NCI-H1694 (cell line): ENCODE measurements at regions not wholly inside any gene's neighbourhood (a gene's known extent, or its start where the extent isn't known, plus 50 kb on each side); places are given as distances from the start of the nearest gene placed in this dataset.
"Not testable (repeated sequence)": the region's sequence is repeated elsewhere in the genome, so short reads cannot be mapped to it uniquely, and the experiment has no call there.

Experiments
- DNase-seq: peaks from one replicate; lab custom pipeline; 2025; lab: John Stamatoyannopoulos, UW

GRCh38 chr12:34606749-34607519, 584.6 kb downstream of the ALG10 start:
- DNase-seq: no peak

DNA sequence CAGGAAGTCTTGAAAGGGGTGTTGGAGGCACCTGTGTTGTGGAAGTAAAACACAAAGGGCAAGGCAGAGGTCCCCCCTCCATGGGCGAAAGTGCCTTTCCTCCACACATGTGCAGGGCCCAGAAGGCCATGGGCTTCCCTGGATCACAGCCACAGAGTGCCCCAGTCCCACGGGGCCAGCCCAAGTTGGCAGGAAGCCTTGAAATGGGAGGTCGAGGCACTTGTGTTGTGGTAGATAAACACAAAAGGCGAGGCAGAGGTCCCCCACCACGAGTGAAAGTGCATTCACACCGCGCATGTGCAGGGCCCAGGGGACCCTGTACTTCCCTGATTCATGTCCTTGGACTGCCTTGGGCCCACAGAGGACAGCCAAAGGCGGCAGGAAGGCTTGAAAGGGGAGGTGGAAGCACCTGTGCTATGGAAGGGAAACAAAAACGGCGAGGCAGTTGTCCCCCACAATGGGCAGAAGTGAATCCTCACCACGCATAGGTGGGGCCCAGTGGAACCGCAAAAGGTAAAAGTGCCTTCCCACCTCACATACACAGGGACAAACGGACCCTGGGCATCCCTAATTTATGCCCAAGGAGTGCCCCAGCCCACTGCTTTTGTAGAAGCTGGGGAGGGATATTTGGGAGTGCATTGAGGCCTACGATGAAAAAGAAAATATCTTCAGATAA, 585.4 kb downstream of the ALG10 start:
- no peak for DNase-seq

- DNase-seq: not testable (repeated sequence)
These were observed 591.7 kb downstream of the ALG10 start for GRCh38 chr12:34613988-34614387.

- DNase-seq: peak; percentile 32
These were observed 602.8 kb downstream of the ALG10 start for GRCh38 chr12:34625116-34625515.

DNA sequence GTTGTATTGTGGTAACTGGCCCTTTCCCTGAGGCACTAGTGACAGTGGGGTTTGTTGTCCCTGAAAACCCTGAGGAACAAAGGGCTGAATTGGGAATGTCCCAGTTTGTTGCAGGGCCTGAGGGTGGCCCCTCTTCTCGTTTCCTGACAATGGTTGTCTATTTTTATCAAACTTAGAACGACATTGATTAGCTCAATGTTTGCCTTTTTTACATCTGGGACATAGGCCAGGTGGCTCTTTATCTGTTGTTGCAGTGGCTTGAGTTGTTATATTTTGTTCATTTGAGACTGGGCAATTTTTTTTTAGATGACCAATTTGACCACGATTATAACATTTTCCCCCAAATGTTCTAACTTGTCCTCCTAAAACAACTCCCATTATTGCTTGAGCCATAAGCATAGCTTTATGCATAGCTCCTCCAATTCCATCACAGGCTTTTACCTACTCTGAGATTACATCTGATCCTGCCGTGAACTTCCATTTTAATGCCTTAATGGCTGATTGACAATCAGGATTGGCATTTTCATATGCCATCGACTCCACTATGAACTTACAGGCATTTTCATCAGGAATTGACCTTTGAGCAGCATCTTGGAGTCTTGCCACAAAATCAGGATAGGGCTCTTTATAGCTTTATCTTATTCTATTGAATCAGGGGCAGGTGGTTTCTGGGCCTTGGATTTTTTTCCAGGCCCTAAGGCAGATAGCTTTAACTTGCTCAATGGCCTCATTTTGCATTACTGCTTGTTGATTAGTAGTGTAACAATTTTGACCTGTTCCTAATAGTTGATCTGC, 604.3 kb downstream of the ALG10 start:
- no peak for DNase-seq
